PC-9 (cell line): ENCODE measurements at regions not wholly inside any gene's neighbourhood (a gene's known extent, or its start where the extent isn't known, plus 50 kb on each side); places are given as distances from the start of the nearest gene placed in this dataset.

Source experiments
- EZH2 ChIP-seq: fragments of 200-600 bp; sonication (generic); IDR thresholded peaks from 2 replicates; pipeline ENCODE4 v1.8.0; 2017; ENCODE audit warnings: antibody characterized with exemption, low read depth
- TF ChIP-seq, protein P1 (sequence below): fragments of 200-600 bp; sonication (generic); conservative IDR thresholded peaks from 2 replicates; pipeline ENCODE4 v1.6.1; 2017; ENCODE audit warnings: mixed run types, antibody characterized with exemption, mild to moderate bottlenecking, moderate library complexity

DNA sequence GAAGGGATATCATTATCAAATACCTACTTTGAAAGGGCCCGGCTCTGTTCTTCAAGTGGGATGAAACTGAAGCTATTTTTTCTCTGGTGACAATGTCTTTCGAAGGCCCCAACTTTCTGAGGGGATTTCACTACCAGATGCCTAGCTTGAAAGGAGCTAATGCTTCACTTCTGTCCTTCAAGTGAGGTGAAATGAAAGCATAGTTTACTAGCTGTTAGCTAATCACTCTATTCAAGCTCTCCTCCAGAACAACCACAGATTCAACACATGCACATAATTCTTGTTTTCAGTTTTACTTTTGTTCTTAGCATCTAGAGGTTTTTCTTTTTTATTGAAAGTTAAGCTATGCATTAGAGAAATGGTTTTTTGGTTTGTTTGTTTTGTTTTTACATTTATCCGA is 571.4 kb downstream of the NOVA1 start:
- TF ChIP-seq, protein P1, sequence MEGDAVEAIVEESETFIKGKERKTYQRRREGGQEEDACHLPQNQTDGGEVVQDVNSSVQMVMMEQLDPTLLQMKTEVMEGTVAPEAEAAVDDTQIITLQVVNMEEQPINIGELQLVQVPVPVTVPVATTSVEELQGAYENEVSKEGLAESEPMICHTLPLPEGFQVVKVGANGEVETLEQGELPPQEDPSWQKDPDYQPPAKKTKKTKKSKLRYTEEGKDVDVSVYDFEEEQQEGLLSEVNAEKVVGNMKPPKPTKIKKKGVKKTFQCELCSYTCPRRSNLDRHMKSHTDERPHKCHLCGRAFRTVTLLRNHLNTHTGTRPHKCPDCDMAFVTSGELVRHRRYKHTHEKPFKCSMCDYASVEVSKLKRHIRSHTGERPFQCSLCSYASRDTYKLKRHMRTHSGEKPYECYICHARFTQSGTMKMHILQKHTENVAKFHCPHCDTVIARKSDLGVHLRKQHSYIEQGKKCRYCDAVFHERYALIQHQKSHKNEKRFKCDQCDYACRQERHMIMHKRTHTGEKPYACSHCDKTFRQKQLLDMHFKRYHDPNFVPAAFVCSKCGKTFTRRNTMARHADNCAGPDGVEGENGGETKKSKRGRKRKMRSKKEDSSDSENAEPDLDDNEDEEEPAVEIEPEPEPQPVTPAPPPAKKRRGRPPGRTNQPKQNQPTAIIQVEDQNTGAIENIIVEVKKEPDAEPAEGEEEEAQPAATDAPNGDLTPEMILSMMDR = no peak
- no peak for TF ChIP-seq EZH2
